ENCODE measurements at regions not wholly inside any gene's neighbourhood (a gene's known extent, or its start where the extent isn't known, plus 50 kb on each side); places are given as distances from the start of the nearest gene placed in this dataset.
"Not testable (repeated sequence)": the region's sequence is repeated elsewhere in the genome, so short reads cannot be mapped to it uniquely, and the experiment has no call there.

- DNase-seq = no peak
- Histone ChIP-seq H3K36me3 (no peaks in the 10 kb centered on the region), H3K4me3 (replicated peaks in 1 of 3) (no peak overlapping the region), H3K27me3 (no peaks in the 10 kb centered on the region), H3K9me3 (no peaks in the 10 kb centered on the region), H3K4me1 (no peaks in the 10 kb centered on the region), H3K27ac (no peak overlapping the region)
- intact Hi-C loops (cut with DNase I) = no loop called here
- 71 to 79% methylated on average over 2 of the region's 2 CpGs for WGBS, 2 donors
- TF ChIP-seq POLR2A (IDR thresholded peaks at IDR 0.05) (no peak), CTCF (IDR thresholded peaks at IDR 0.05) (no peak)
Measured at GRCh38 chr2:215537611-215538010, 101.7 kb upstream of the FN1 start.

- intact Hi-C loops (cut with DNase I) = no loop called here
- no peak overlapping the region for H3K4me3 ChIP-seq (replicated peaks in 1 of 3)
- TF ChIP-seq CTCF (IDR thresholded peaks at IDR 0.05) (no peak), POLR2A (IDR thresholded peaks at IDR 0.05) (no peak)
- no peaks in the 10 kb centered on the region for H3K27me3 ChIP-seq
- no peak for DNase-seq
- H3K4me1 ChIP-seq = no peaks in the 10 kb centered on the region
- no peaks in the 10 kb centered on the region for H3K9me3 ChIP-seq
- H3K27ac ChIP-seq = no peak overlapping the region
- no peaks in the 10 kb centered on the region for H3K36me3 ChIP-seq
- WGBS, 2 donors = 53 to 62% methylated on average over 5 of the region's 5 CpGs
Measured at GRCh38 chr2:215536510-215536909, 100.6 kb upstream of the FN1 start.

- H3K36me3 ChIP-seq = no peaks in the 10 kb centered on the region
- no peak for DNase-seq
- H3K9me3 ChIP-seq = no peaks in the 10 kb centered on the region
- no peak overlapping the region for H3K27ac ChIP-seq
- TF ChIP-seq CTCF (IDR thresholded peaks at IDR 0.05) (no peak), POLR2A (IDR thresholded peaks at IDR 0.05) (no peak)
- no peaks in the 10 kb centered on the region for H3K27me3 ChIP-seq
- intact Hi-C loops (cut with DNase I) = no loop called here
- no peak overlapping the region for H3K4me3 ChIP-seq (replicated peaks in 1 of 3)
- 19 to 22% methylated on average over 1 of the region's 1 CpG for WGBS, 2 donors
- H3K4me1 ChIP-seq = no peaks in the 10 kb centered on the region
Measured at GRCh38 chr2:215535741-215536140, 99.9 kb upstream of the FN1 start.

- H3K36me3 ChIP-seq = no peaks in the 10 kb centered on the region
Measured at GRCh38 chr2:215535125-215535668, 99.3 kb upstream of the FN1 start.

GRCh38 chr2:215533716-215534115 is 97.8 kb upstream of the FN1 start:
- H3K36me3 ChIP-seq; DNase-seq; H3K9me3 ChIP-seq; H3K27ac ChIP-seq; H3K27me3 ChIP-seq; intact Hi-C loops (cut with DNase I); H3K4me1 ChIP-seq; H3K4me3 ChIP-seq (replicated peaks in 1 of 3): not testable (repeated sequence)
- 90 to 98% methylated on average over 2 of the region's 2 CpGs for WGBS, 2 donors

More at GRCh38 chr2:215535125-215535668, 99.3 kb upstream of the FN1 start:
- WGBS, 2 donors = 94 to 95% methylated on average over 3 of the region's 3 CpGs
- DNase-seq = no peak
- H3K4me1 ChIP-seq = no peaks in the 10 kb centered on the region
- H3K27me3 ChIP-seq = no peaks in the 10 kb centered on the region
- intact Hi-C loops (cut with DNase I) = no loop called here
- H3K4me3 ChIP-seq (replicated peaks in 1 of 3) = no peak overlapping the region
- H3K27ac ChIP-seq = no peak overlapping the region
- no peaks in the 10 kb centered on the region for H3K9me3 ChIP-seq
- TF ChIP-seq CTCF (IDR thresholded peaks at IDR 0.05) (no peak), POLR2A (IDR thresholded peaks at IDR 0.05) (no peak)

GRCh38 chr2:215532844-215533243 is 97.0 kb upstream of the FN1 start:
- 89 to 90% methylated on average over 2 of the region's 2 CpGs for WGBS, 2 donors
- TF ChIP-seq CTCF (IDR thresholded peaks at IDR 0.05) (no peak), POLR2A (IDR thresholded peaks at IDR 0.05) (no peak)
- Histone ChIP-seq H3K36me3 (no peaks in the 10 kb centered on the region), H3K4me1 (no peaks in the 10 kb centered on the region), H3K27ac (no peak overlapping the region), H3K4me3 (replicated peaks in 1 of 3) (no peak overlapping the region), H3K9me3 (no peaks in the 10 kb centered on the region), H3K27me3 (no peaks in the 10 kb centered on the region)
- DNase-seq = no peak
- intact Hi-C loops (cut with DNase I) = no loop called here
